CD4-positive, alpha-beta T cell (primary cell): ENCODE measurements at regions not wholly inside any gene's neighbourhood (a gene's known extent, or its start where the extent isn't known, plus 50 kb on each side); places are given as distances from the start of the nearest gene placed in this dataset.

Experiments used
- ATAC-seq: fragments of 200-7000 bp; cut with Tn5 transposase; one replicate; pipeline ENCODE4 v1.10.0; 2022; ENCODE audit warnings: mild to moderate bottlenecking; ENCODE audit not compliant: poor library complexity
- CTCF ChIA-PET: fragments of 350-600 bp; sonication (Branson Sonifier 250); formaldehyde crosslinking; loops from one replicate; lab custom pipeline; 2021; ENCODE audit warnings: antibody characterized with exemption, inconsistent platforms; lab: Charles Lee
- POLR2A ChIA-PET: fragments of 350-600 bp; sonication (Branson Sonifier 250); formaldehyde crosslinking; loops from one replicate; lab custom pipeline; 2021; ENCODE audit warnings: antibody characterized with exemption, inconsistent platforms; lab: Charles Lee
- DNase-seq, 14 experiments: peaks; one replicate each; pipeline ENCODE4 v3.0.0-alpha.2; 2013 to 2020; ENCODE audit warnings: mixed read lengths in 2 of 14
- H3K27ac ChIP-seq, 2 donors: one replicate each; pipeline versions ENCODE4 v1.5.1 to v1.7.0; 2013; ENCODE audit warnings: low read length in 2 of 2, low read depth in 1 of 2, mild to moderate bottlenecking in 1 of 2
- H3K27me3 ChIP-seq, 2 experiments: 1 replicate in 1 of 2; 2 replicates in 1 of 2; pipeline versions ENCODE4 v1.6.1 to v1.7.0; 2013; ENCODE audit warnings: low read length in 2 of 2, control low read depth in 1 of 2, mild to moderate bottlenecking in 1 of 2, moderate library complexity in 1 of 2; ENCODE audit not compliant: insufficient read depth in 2 of 2, control insufficient read depth in 1 of 2
- H3K36me3 ChIP-seq: one replicate; pipeline ENCODE4 v1.6.1; 2013; ENCODE audit warnings: low read length, control low read depth; ENCODE audit not compliant: insufficient read depth
- H3K4me1 ChIP-seq: one replicate; pipeline ENCODE4 v1.6.1; 2013; ENCODE audit warnings: low read length, control low read depth; ENCODE audit not compliant: insufficient read depth
- H3K4me3 ChIP-seq: one replicate; pipeline ENCODE4 v1.5.1; 2013; ENCODE audit warnings: mild to moderate bottlenecking, low read length, moderate library complexity
- H3K9me3 ChIP-seq, 2 experiments: 1 replicate in 1 of 2; 2 replicates in 1 of 2; pipeline versions ENCODE4 v1.6.1 to v1.7.0; 2013; ENCODE audit warnings: low read length in 2 of 2, mild to moderate bottlenecking in 2 of 2, control low read depth in 1 of 2, moderate library complexity in 1 of 2; ENCODE audit not compliant: control insufficient read depth in 1 of 2, insufficient read depth in 1 of 2
- H3K27ac Mint-ChIP-seq: one replicate; pipeline ENCODE4 v1.8.0; 2020; ENCODE audit warnings: mixed read lengths
- H3K27me3 Mint-ChIP-seq: one replicate; pipeline ENCODE4 v1.8.0; 2021; ENCODE audit warnings: mixed read lengths
- H3K36me3 Mint-ChIP-seq: one replicate; pipeline ENCODE4 v1.8.0; 2021; ENCODE audit warnings: low read depth, mixed read lengths
- H3K4me1 Mint-ChIP-seq: one replicate; pipeline ENCODE4 v1.8.0; 2021; ENCODE audit warnings: low read depth, mixed read lengths
- H3K4me3 Mint-ChIP-seq: one replicate; pipeline ENCODE4 v1.8.0; 2020; ENCODE audit warnings: mild to moderate bottlenecking, mixed read lengths
- H3K9me3 Mint-ChIP-seq: one replicate; pipeline ENCODE4 v1.8.0; 2020; ENCODE audit warnings: mixed read lengths
- CTCF ChIP-seq: fragments of 200-600 bp; IDR thresholded peaks from one replicate; pipeline ENCODE4 v1.8.0; 2022; ENCODE audit warnings: antibody characterized with exemption, mild to moderate bottlenecking
- intact Hi-C, 2 experiments: fragments of 100-400 bp; cut with DNase I in 1 of 2; cut with micrococcal nuclease in 1 of 2; formaldehyde crosslinking; loops; one replicate each; pipeline versions ENCODE4 v1.15.1 to v1.9.0; 2023 to 2025; cut with DNase I, micrococcal nuclease

GRCh38 chr4:60019946-60020345, 1180.2 kb upstream of the ADGRL3 start:
- TF ChIP-seq CTCF = no peak
- Histone ChIP-seq H3K27me3 (no peaks in the 10 kb centered on the region), H3K36me3 (no peaks in the 10 kb centered on the region), H3K4me1 (no peaks in the 10 kb centered on the region), H3K27ac (no peak overlapping the region), H3K9me3 (peaks cover 0 to 3% of the 10 kb centered on the region in 2 experiments), H3K4me3 (no peak overlapping the region)
- intact Hi-C loops = no loop called here
- Mint-ChIP-seq H3K9me3 (no peaks in the 10 kb centered on the region), H3K27me3 (no peaks in the 10 kb centered on the region), H3K4me3 (no peak overlapping the region), H3K4me1 (no peaks in the 10 kb centered on the region), H3K36me3 (no peaks in the 10 kb centered on the region), H3K27ac (no peak overlapping the region)
- ChIA-PET CTCF (no interaction called here), POLR2A (no interaction called here)
- DNase-seq = no peak
- no peak for ATAC-seq

- peaks cover under 1% of the 10 kb centered on the region for H3K9me3 Mint-ChIP-seq
- ChIA-PET POLR2A (no interaction called here), CTCF (no interaction called here)
- Histone ChIP-seq H3K4me3 (no peak overlapping the region), H3K36me3 (no peaks in the 10 kb centered on the region), H3K27ac (no peak overlapping the region), H3K9me3 (peaks cover 0 to 3% of the 10 kb centered on the region in 2 experiments), H3K4me1 (no peaks in the 10 kb centered on the region), H3K27me3 (no peaks in the 10 kb centered on the region)
- DNase-seq (no peak), ATAC-seq (no peak)
- no peaks in the 10 kb centered on the region for H3K4me1 Mint-ChIP-seq
- H3K27ac Mint-ChIP-seq = no peak overlapping the region
- intact Hi-C loops = no loop called here
- no peaks in the 10 kb centered on the region for H3K36me3 Mint-ChIP-seq
- no peak for TF ChIP-seq CTCF
- no peaks in the 10 kb centered on the region for H3K27me3 Mint-ChIP-seq
- no peak overlapping the region for H3K4me3 Mint-ChIP-seq
Observed at GRCh38 chr4:60020389-60020788, 1179.7 kb upstream of the ADGRL3 start.

- Histone ChIP-seq H3K4me1 (no peaks in the 10 kb centered on the region), H3K9me3 (peaks cover 0 to 9% of the 10 kb centered on the region in 2 experiments), H3K4me3 (no peak overlapping the region), H3K27ac (no peak overlapping the region), H3K36me3 (no peaks in the 10 kb centered on the region), H3K27me3 (no peaks in the 10 kb centered on the region)
- Mint-ChIP-seq H3K36me3 (no peaks in the 10 kb centered on the region), H3K27me3 (no peaks in the 10 kb centered on the region), H3K4me1 (no peaks in the 10 kb centered on the region), H3K27ac (no peak overlapping the region), H3K4me3 (no peak overlapping the region), H3K9me3 (peaks cover 7% of the 10 kb centered on the region)
- DNase-seq = no peak
- ATAC-seq = no peak
- ChIA-PET CTCF (no interaction called here), POLR2A (no interaction called here)
- no peak for TF ChIP-seq CTCF
- intact Hi-C loops = no loop called here
Observed at GRCh38 chr4:60033826-60034225, 1166.3 kb upstream of the ADGRL3 start.
